22Rv1 (cell line): ENCODE measurements at regions not wholly inside any gene's neighbourhood (a gene's known extent, or its start where the extent isn't known, plus 50 kb on each side); places are given as distances from the start of the nearest gene placed in this dataset.
"Not testable (repeated sequence)": the region's sequence is repeated elsewhere in the genome, so short reads cannot be mapped to it uniquely, and the experiment has no call there.

Experiments
- H3K27ac ChIP-seq: fragments of 450-650 bp; 2 replicates; pipeline ENCODE4 v1.5.1; 2017
- ZFX ChIP-seq: fragments of 450-650 bp; IDR thresholded peaks from 2 replicates; pipeline ENCODE4 v1.6.1; 2017; ENCODE audit warnings: antibody characterized with exemption, borderline replicate concordance
- TF ChIP-seq, protein P1 (sequence below): fragments of 450-650 bp; IDR thresholded peaks from 2 replicates; pipeline ENCODE4 v1.5.1; 2017; ENCODE audit warnings: mild to moderate bottlenecking

DNA sequence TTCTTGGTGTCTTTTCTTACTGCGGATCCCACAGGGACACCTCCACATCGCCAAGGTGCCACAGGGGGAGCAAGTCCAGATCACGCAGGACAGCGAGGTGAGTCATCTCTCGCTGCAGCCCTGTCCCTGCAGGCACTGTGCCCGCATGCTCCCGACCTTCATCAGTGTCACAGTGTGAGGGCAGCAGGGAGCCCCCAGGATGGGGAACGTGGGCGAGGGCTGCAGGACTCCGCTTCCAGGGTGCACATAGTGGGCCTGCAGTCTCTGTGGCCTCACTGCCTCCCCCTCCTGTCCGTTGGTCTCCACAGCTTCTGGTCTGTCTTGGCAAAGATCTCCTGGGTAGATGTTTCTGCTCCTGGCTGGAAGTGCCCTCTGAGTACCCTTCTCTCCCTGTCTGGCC, 78.0 kb downstream of the NPIPB11 start:
- not testable (repeated sequence) for H3K27ac ChIP-seq

DNA sequence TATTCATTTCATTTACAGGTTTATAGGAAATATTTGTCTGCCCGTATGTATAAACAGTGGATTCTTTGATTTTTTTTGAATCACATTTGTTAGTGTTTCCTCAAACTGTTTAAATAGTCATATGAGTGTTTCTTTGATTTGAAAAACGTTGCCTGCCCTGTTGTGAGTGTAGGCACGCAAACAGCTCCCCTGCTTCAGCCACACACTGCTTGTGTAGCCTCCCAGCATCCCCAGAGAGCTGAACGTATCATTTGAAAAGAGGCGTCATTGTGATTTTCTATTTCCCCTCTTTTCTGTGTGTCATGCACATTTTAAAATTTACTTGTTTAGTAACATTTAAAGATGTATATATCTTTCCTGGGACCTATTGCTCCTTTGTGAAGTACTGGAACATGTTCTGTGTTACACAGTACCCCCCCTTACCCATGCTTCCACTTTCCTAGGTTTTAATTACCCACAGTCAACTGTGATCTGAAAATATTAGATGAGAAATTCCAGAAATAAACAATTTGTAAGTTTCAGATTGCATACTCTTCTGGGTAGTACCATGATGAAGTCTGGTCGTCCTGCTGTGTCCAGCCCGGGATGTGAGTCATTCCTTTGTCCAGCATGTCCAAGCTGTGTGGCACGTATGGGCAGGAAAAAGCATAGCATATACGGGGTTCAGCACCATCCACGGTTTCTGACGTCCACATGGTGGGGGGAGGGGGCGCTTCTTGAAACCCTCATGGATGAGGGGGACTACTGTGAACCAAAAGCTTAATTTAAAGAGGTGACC, 78.7 kb downstream of the NPIPB11 start:
- H3K27ac ChIP-seq = not testable (repeated sequence)

DNA sequence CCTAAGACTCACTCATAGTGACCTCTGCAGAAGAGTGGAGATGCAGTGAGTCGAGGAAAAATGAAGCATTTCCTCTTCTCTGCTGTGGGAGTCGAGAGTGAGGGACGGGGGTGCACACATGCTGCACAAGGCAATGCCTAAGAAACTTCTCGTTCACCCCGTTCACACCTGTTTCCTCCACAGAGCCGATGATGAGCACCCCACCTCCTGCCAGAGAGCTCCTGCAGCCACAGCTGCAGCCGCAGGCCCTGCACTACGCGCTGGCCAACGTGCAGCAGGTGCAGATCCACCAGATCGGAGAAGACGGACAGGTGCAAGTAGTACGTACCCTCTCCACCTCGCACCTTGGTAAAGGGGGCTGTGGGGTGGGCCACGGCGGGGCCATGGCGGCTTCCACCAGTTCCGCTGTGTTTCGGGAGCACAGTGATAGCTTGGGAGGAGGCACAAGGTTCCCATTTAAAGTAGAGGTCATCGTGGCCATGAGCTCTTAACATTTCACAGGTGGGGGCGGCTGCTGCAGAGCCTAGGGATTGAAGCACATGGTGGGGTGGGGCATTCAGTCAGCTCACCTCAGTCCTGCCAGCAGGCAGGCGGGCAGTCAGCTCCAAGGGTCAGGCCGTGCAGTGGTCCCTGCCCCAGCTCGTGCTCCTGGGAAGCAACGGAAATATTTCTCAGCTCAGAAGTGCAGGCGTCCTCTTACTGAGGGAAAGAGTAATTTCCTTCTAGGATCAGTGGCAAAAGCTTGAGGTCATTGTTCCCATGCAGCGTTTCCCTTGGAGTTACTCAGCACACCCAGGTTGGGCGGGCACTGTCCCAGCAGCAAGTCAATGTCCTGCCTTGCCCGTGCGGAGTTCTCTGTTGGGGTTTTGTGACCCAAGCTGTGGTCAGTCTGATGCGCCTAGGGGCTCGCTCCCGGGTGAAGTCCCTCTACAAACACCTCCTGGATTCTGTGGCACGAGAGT, 80.1 kb downstream of the NPIPB11 start:
- not testable (repeated sequence) for H3K27ac ChIP-seq

DNA sequence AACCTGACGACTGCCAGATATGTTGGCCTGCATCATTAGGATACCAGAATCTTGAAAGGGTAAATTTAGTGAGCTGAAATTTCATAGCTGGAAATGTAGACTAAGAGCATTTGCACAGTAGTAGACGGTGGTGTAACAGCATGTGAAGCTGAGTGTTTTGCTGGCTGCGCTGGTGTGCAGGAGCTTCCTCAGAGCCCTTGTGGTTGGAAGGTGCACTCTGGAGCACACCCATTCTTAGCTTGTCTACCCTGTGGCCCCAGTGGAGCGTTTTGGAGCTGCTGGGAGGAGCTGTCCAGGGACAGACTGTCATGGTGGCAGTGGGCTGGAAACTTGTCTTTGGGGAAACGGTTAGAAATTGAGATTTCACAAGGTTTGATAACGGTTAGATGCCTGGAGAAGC, 82.8 kb downstream of the NPIPB11 start:
- H3K27ac ChIP-seq = not testable (repeated sequence)

DNA sequence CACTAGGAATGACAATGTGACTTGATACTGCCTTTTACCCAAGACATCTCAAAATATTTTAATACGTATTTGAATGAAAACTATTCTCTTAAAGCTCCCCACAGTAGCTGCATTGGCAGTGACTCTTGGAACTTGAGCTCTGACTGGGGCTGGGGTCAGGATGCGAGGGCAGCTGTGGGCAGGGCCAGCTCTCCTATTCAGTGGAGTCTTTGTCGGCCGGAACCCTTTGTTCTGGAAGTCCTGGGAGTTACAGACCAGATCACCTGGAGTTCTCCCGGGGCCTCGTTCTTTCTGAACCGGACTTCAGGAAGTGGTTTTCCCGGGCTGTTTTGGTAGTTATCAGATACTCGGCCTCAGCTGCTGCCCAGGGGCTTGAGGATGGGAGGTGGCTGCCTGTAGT, 84.9 kb downstream of the NPIPB11 start:
- H3K27ac ChIP-seq = no peak overlapping the region
- TF ChIP-seq, protein P1, sequence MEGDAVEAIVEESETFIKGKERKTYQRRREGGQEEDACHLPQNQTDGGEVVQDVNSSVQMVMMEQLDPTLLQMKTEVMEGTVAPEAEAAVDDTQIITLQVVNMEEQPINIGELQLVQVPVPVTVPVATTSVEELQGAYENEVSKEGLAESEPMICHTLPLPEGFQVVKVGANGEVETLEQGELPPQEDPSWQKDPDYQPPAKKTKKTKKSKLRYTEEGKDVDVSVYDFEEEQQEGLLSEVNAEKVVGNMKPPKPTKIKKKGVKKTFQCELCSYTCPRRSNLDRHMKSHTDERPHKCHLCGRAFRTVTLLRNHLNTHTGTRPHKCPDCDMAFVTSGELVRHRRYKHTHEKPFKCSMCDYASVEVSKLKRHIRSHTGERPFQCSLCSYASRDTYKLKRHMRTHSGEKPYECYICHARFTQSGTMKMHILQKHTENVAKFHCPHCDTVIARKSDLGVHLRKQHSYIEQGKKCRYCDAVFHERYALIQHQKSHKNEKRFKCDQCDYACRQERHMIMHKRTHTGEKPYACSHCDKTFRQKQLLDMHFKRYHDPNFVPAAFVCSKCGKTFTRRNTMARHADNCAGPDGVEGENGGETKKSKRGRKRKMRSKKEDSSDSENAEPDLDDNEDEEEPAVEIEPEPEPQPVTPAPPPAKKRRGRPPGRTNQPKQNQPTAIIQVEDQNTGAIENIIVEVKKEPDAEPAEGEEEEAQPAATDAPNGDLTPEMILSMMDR = no peak
- no peak for TF ChIP-seq ZFX

DNA sequence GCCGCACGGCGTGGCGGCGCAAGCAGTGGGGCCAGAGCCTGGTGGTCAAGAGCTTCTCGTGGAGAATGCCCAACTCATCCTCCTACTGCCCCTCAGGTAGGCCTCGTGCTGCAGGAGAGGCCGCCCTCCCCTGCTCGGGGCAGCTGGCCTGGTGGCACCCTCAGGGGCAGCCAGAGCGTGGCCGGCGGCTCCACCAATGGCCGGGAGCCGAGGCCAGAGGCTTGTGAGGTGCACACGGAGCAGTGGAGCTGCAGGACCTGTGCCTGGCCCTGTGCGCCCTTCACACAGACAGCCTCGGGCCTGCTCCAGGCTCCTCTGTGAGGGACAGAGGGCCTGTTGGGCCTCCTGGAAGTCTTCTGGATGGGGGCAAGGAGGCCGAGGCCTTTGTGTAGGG, 85.5 kb downstream of the NPIPB11 start:
- no peak overlapping the region for H3K27ac ChIP-seq

DNA sequence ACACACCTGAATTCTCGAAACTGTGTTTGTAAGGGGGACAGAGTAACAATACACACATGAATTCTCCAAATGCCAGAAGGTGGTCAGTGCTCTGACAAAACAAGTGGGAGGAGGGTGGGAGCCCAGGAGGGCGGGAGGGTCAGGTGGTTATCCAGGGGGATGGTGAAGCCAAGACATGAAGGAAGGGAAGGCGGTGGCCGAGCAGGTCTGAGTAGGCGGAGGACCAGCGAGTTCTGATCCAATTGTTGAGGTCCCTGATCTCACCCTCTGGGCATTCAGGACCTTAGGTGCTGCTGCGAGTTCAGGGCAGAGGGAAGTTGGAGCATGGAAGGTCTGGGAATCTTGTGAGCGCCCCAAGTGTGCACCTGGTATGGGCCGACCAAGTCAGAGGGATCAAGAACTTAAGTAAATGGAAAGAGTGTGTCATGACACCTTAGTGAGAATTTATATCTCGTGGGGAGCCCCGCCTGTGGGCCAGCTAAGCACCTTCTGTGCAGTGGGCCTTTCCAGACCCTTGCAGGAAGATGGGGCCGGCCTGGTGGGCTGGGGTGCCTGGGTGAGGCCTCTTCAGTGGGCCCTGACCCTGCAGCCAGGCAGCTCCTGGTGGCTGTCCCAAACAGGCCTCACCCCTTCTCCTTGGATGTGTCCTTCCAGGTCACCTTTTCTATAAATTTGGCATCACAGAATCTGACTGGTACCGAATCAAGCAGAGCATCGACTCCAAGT, 86.1 kb downstream of the NPIPB11 start:
- no peak for TF ChIP-seq ZFX
- TF ChIP-seq, protein P1 = no peak
- no peak overlapping the region for H3K27ac ChIP-seq

More for the DNA sequence above, 85.5 kb downstream of the NPIPB11 start:
- no peak for TF ChIP-seq ZFX
- TF ChIP-seq, protein P1 = no peak

DNA sequence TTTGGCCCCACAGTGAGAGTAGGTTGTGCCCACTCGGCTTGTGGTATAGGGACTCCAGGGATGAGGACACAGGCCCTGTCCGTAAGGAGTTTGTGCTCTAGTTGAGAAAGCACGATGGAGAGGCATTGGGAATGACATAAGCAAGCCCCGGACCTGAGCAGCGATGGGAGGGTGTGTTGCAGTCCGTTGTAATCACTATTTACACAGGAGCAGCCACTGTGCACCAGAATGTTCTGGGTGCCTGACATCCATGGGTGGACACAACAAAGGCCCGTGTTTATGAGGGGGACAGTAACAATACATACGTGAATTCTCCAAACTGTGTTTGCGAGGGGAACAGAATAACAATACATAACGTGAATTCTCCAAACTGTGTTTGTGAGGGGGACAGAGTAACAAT, 86.8 kb downstream of the NPIPB11 start:
- H3K27ac ChIP-seq = no peak overlapping the region
- TF ChIP-seq ZFX = no peak
- TF ChIP-seq, protein P1 = no peak

DNA sequence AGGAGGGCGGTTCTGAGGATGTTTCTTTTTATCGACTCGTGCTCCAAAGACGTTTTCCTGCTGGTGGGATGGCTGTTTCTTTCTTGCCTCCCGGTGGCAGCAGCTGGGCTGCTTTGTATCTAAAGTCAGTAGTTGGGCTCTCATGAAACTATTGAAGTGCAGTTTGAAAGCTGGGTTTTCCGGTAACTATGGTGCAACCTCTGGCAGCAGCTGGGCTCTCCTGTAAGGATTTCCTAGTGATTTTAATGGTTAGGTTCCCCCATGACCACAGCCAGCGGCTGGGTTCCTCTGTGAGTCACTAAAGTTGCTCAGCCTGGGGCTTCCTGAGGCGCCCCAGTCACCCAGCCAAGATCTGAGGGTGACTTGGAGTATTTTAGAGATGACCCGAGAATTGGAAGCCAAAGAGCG, 87.9 kb downstream of the NPIPB11 start:
- H3K27ac ChIP-seq = not testable (repeated sequence)
